ENCODE measurements at regions not wholly inside any gene's neighbourhood (a gene's known extent, or its start where the extent isn't known, plus 50 kb on each side); places are given as distances from the start of the nearest gene placed in this dataset.

- no peak for DNase-seq (ENCODE audit: low spot score)
Measured at GRCh38 chr2:123283431-123283830, 741.7 kb upstream of the CNTNAP5 start.

- DNase-seq (ENCODE audit: low spot score) = no peak
Measured at GRCh38 chr2:123303731-123304130, 721.4 kb upstream of the CNTNAP5 start.
